HFF-Myc (cell line): ENCODE measurements at regions not wholly inside any gene's neighbourhood (a gene's known extent, or its start where the extent isn't known, plus 50 kb on each side); places are given as distances from the start of the nearest gene placed in this dataset.

Experiments
- DNase-seq: peaks from one replicate; pipeline ENCODE4 v3.0.0-alpha.2; 2011; ENCODE audit warnings: low read depth; ENCODE audit errors: extremely low read depth
- H3K4me3 ChIP-seq: replicated peaks from 2 replicates; pipeline ENCODE4 v1.5.1; 2011; ENCODE audit warnings: low read depth, mild to moderate bottlenecking, control low read depth, low read length
- TF ChIP-seq, protein P1 (sequence below): IDR thresholded peaks from 2 replicates; pipeline ENCODE4 v1.5.1; 2012; ENCODE audit warnings: mild to moderate bottlenecking, low read depth, low read length, control low read depth; ENCODE audit errors: missing control alignments

DNA sequence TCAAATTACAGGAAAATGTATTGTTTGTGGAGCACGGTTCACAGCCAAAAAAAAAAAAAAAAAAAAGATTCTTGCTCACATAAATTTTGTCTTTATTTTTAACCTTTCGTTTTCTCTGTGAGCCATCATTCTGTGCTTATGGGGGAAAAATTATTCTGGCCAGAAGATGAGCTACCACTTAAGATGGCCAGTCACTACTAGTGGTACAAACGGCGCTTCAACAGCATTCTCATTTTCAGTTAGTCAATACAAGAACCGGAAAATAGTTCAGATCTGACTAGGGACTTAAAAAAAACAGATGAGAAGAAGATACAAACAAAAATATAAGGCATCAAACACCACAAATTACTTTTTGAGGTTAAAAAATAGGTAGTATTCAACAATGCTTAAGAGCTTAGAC is 158.6 kb upstream of the CNTN5 start:
- TF ChIP-seq, protein P1, sequence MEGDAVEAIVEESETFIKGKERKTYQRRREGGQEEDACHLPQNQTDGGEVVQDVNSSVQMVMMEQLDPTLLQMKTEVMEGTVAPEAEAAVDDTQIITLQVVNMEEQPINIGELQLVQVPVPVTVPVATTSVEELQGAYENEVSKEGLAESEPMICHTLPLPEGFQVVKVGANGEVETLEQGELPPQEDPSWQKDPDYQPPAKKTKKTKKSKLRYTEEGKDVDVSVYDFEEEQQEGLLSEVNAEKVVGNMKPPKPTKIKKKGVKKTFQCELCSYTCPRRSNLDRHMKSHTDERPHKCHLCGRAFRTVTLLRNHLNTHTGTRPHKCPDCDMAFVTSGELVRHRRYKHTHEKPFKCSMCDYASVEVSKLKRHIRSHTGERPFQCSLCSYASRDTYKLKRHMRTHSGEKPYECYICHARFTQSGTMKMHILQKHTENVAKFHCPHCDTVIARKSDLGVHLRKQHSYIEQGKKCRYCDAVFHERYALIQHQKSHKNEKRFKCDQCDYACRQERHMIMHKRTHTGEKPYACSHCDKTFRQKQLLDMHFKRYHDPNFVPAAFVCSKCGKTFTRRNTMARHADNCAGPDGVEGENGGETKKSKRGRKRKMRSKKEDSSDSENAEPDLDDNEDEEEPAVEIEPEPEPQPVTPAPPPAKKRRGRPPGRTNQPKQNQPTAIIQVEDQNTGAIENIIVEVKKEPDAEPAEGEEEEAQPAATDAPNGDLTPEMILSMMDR = no peak

DNA sequence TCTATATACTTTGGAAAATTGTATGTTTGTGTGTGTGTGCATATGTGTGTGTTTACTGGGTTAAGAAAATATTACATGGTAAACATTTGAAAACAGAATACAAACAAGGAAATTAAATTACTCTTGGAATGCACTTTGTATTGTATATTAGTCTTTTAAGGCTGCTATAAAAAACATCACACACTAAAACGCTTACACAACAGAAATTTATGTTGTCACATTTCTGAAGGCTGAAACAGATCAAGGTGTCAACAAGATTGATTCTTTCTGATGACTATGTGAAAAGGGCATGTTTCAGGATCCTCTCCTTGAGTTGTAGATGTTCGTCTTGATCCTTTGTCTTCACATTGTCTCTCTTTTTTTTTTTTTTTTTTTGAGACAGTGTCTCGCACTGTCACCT is 149.1 kb upstream of the CNTN5 start:
- DNase-seq = no peak
- no peak overlapping the region for H3K4me3 ChIP-seq
- TF ChIP-seq, protein P1 = no peak

More for the DNA sequence above, 158.6 kb upstream of the CNTN5 start:
- H3K4me3 ChIP-seq = no peak overlapping the region
- no peak for DNase-seq

GRCh38 chr11:98874050-98874449 is 146.7 kb upstream of the CNTN5 start:
- TF ChIP-seq, protein P1 = no peak
- no peak for DNase-seq
- no peak overlapping the region for H3K4me3 ChIP-seq

GRCh38 chr11:98895936-98896335 is 124.8 kb upstream of the CNTN5 start:
- no peak overlapping the region for H3K4me3 ChIP-seq
- no peak for DNase-seq
- TF ChIP-seq, protein P1 = no peak

GRCh38 chr11:98940913-98941312 is 79.8 kb upstream of the CNTN5 start:
- no peak overlapping the region for H3K4me3 ChIP-seq
- TF ChIP-seq, protein P1 = no peak
- DNase-seq = no peak

GRCh38 chr11:98944461-98944860 is 76.3 kb upstream of the CNTN5 start:
- DNase-seq = no peak
- TF ChIP-seq, protein P1 = no peak
- no peak overlapping the region for H3K4me3 ChIP-seq

GRCh38 chr11:98952107-98952506 is 68.6 kb upstream of the CNTN5 start:
- TF ChIP-seq, protein P1 = no peak

More at GRCh38 chr11:98952107-98952506, 68.6 kb upstream of the CNTN5 start:
- no peak overlapping the region for H3K4me3 ChIP-seq
- DNase-seq = no peak
